HG03175 (cell line): ENCODE measurements at regions not wholly inside any gene's neighbourhood (a gene's known extent, or its start where the extent isn't known, plus 50 kb on each side); places are given as distances from the start of the nearest gene placed in this dataset.
"Not testable (repeated sequence)": the region's sequence is repeated elsewhere in the genome, so short reads cannot be mapped to it uniquely, and the experiment has no call there.

Experiments used
- ATAC-seq: cut with Tn5 transposase; IDR thresholded peaks from one replicate; pipeline ENCODE4 v1.9.1; 2021; ENCODE audit warnings: mild to moderate bottlenecking, moderate library complexity; ENCODE audit not compliant: unreplicated experiment

- not testable (repeated sequence) for ATAC-seq
Measured at GRCh38 chr9:17888964-17889363, 310.1 kb downstream of the SH3GL2 start.

GRCh38 chr9:17894501-17895160 is 315.8 kb downstream of the SH3GL2 start:
- no peak for ATAC-seq

DNA sequence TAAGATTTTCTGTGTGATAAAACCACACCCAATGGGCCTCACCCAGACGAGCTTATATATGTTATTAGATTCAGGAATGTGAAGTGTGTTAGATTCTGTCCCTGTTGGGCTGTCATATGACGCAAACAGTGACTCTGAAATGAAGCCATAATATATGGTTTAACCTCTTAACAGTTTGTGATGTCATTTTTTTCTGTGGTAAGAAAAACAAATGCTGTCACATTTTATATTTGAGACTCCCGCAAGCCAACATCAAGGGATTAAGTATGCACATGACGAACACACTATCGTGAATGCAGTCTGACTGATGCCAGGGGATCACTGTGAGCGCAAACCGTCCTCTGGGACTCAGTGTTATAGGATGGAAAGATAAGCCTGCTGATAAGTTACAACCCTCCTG is 321.7 kb downstream of the SH3GL2 start:
- ATAC-seq, result no peak

- no peak for ATAC-seq
Measured at GRCh38 chr9:17905366-17905765, 326.5 kb downstream of the SH3GL2 start.

DNA sequence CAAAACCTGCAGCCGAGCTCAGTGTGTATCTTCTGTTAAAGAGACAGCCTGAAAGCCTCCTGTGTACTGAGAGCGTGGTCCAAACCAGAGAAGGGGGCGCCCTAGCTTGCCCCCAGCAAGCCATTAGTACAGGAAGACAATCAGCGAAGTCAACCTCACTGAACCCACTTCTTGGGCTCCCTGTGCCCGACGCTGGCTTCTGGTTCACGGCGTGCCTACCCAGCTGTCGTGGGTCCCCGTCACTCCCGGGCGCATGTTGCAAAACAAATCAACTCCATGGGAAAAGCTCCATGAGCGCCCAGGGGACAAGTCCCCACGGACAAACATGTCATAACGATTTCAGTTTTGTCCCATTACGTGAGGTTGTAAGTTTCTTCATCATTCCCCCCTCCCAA is 326.9 kb downstream of the SH3GL2 start:
- no peak for ATAC-seq

DNA sequence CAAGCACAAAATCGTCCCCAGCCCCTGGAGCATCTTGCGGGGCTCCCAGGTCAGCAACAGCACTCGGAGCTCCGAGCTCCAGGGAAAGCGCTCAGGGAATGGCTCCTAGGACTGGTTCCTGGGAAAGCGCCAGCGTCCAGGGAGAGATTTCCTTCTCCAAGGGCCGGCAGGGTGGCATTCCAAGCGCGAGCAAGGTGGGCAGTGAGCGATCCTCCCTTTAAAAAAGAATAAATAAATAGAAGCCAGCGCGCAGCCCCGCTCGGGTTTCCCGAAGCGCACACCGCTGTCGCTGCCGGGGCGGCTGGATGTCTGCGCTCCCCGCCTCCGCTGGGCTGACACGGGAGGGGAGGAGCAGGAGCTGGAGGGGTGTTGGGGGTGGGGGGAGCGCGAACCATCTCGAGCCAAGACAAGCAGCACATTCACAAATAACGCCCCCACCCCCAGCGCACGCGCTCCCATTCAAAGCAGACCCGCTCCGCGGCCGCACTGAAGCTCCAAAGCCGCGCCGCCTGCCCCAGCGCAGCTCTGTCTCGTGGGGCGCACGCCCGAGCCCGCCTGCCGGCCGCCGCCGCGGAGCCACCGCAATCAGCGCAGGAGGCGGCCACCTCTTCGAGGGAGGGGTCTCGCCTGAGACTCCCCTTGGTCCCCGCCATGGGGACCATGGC is 327.4 kb downstream of the SH3GL2 start:
- ATAC-seq, result no peak

GRCh38 chr9:17906841-17907778 is 328.2 kb downstream of the SH3GL2 start:
- ATAC-seq, result no peak

DNA sequence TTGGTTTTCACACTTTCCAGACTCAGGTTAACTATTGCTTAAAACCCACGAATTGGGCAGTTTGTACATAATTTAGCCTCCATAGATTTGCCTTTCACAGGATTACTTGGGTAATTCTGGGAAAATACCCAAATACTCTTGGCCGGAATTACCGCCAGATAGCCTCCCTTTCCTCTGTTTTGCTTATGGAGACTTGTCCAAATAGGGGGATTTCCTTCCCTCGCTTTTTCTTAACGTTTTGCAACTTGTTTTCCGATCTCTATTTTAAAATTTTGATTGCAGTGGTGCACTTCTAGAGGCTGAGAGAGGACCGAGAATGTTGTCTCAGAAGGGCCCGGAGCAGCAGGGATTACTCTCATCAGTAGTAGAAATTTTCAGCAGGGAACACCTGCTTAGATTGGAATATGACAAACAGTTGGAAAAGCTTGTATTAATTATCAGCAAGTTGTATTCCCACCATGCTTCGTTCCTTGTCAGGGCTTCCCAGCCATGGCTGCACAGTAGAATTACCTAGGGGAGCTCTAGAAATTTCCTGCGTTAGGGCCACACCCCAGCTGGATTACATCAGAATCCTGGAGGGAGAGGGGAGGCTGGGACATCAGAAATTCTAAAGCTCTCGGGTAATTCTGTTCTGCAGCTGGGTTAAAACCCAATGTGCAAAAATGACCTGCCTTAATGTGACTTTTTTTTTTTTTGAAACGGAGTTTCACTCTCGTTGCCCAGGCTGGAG is 329.1 kb downstream of the SH3GL2 start:
- ATAC-seq, result no peak

DNA sequence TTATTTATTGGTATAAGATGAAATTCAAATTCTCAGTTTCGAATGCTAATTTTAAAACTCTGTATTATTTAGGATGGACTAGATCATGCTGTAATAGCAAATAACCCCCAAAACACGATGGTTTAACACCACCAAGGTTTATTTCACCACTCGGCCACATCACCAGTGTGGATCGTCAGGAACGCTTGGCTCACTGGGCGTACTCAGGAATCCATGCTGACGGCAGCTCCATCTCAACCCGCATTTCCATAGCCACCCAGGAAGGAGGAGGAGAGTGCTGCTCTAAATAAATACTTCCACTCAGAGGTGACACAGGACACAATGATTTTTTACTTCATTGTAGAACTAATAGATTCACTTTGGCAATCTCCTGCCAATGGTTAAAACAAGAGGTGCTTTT is 347.4 kb downstream of the SH3GL2 start:
- ATAC-seq, result no peak

- no peak for ATAC-seq
Measured at GRCh38 chr9:17927616-17928015, 348.8 kb downstream of the SH3GL2 start.

DNA sequence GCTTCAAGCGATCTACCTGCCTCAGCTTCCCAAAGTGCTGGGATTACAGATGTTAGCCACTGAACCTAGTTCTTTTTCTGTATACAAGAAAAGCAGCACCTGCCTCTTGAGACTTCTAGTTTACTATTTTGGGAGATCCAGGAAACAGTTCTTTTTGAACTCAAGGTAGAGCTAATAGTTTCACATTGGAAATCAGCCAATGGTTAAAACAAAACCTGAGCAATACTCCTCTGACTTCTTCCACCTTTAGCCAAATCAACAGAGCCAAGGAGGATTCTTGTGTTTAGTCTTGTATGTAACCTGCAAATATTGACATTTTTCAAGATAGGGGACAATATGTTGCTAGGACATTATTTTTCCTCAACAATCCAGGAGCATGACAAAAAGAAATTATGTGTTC is 349.4 kb downstream of the SH3GL2 start:
- no peak for ATAC-seq

DNA sequence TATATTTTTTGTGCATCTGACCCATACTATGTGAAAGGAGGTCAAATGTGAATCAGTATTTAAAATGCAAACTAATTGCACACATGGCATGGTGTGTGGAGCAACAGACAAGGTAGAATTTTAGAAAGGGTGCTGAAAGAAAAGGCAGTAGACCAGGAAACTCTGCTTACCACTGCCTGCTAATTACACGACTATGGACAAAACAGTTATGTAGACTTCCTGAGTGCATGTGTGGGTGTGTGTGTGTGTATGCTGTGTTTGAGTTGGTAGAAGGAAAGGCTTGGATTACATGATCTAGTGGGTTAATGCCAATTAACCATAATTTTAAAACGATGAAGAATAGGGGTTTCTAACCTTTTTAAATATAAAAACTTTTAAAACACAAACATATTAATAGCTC is 349.9 kb downstream of the SH3GL2 start:
- ATAC-seq, result no peak

DNA sequence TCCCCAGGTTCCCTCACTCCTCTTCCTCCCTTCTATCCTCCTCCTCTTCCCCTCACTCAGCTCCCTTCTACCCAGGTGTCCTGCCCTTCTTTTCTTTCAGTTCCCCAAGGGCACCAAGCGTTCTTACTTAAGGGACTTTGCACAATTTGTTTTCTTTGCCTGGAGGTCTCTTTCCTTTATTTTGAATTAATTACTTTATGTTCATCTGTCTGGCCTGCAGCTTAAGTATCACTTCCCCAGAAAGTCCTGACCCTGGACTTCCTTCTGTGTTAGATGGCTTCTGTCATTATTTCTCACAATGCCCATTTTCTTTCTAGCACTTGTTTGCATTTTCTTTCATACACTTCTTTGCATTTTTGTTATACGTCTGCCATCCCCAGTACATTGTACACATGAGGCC is 350.6 kb downstream of the SH3GL2 start:
- ATAC-seq, result no peak

- ATAC-seq, result no peak
Measured at GRCh38 chr9:17930071-17930470, 351.2 kb downstream of the SH3GL2 start.

DNA sequence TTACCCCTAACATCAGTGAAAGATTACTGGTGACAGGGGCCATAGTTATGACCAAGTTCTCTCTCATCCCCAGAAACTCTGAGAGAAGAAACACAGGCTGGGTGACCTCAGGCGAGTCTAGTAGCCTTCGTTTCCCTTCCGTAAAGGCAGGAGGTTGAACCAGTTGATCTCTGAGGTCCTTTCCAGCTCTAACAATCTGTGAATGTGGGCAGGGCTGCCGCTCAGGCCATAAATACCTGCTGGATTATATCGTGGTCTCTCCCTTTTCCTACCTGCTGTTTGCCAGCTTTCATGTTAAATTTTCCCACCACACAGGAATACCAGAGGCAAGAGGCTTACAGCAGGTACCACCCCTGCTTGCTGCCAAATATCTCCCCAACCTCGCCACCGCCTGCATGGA is 357.5 kb downstream of the SH3GL2 start:
- no peak for ATAC-seq

GRCh38 chr9:17938035-17938655 is 359.3 kb downstream of the SH3GL2 start:
- ATAC-seq, result no peak

DNA sequence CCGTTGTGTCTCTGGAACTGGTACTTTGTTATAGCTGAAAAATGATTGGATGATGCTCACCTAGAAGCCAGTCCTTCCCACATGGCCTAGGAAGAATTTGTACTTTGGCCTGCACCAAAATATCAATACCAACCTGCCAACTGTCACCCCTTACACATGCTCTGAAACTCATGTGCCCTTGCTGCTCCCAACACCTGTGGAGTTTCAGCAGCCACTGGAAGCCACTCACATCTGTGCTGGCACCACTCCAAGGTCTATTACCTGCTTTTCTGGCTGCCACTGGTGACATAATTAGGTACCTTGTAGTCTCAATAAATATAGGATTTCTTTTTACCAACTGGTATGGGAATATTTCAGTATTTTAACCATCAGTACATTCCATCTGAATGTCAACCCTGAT is 363.6 kb downstream of the SH3GL2 start:
- no peak for ATAC-seq

- no peak for ATAC-seq
Measured at GRCh38 chr9:17955409-17955808, 376.5 kb downstream of the SH3GL2 start.

GRCh38 chr9:17958363-17958762 is 379.5 kb downstream of the SH3GL2 start:
- ATAC-seq, result no peak

DNA sequence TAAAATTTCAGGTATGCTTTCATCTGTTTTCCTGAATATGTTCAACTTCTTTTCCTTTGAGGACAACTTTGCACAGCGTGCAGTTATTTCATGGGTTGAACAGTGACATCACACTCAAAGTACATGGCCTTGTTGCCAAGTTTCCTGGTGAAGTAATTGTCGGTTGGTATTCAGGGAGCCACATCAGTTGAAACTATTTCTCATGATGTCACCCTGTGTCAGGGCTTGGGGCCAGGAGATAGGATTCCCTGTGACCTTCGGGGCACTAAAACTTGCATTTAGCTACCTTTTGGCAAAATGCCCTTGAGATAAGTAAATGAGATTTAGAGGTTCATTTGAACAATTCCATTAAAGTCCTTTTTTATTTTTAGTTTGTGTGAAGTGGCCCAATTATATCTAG is 383.9 kb downstream of the SH3GL2 start:
- no peak for ATAC-seq

DNA sequence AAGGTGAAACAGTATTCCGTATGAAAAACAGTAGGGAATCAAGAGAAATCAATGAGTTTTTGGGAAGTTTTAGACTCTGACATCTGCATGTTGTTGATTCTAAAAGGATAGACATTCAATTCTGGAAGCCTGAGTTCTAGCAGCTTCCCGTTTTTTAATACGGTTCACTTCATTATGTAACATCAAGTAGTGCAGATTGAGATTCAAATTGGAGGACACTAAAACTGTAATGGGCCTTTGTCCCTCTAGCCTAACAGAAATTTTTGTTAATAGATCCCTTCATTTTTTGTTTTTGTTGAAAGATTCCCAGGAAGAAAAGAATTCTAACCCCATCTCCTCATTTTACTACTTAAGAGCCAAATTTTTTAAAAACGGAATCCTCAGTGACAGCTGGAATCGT is 384.6 kb downstream of the SH3GL2 start:
- no peak for ATAC-seq
